HG03354 (cell line): ENCODE measurements at regions not wholly inside any gene's neighbourhood (a gene's known extent, or its start where the extent isn't known, plus 50 kb on each side); places are given as distances from the start of the nearest gene placed in this dataset.

ENCODE experiments used
- ATAC-seq: cut with Tn5 transposase; IDR thresholded peaks from one replicate; pipeline ENCODE4 v1.9.1; 2021; ENCODE audit warnings: mild to moderate bottlenecking; ENCODE audit not compliant: unreplicated experiment, poor library complexity, severe bottlenecking

DNA sequence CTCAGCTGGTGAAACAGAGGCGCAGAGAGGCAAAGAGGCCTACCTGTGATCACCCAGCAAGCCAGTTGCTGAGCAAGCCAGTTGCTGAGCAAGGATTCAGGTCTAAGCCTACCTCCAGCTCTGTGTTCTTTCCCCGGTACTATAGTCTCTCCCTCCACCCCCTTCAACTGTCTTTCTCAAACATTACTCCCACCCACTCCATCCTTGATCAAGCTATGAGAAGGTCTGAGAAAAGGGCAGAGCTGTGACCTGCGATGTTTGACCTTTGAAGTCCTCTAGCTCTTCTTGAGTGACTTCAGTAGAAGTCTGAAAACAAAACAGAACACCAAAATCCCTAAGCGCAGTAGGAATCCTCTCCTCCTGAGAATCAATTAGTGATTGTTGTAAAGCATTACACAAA lies 665.2 kb upstream of the ID2 start:
- ATAC-seq, result no peak

DNA sequence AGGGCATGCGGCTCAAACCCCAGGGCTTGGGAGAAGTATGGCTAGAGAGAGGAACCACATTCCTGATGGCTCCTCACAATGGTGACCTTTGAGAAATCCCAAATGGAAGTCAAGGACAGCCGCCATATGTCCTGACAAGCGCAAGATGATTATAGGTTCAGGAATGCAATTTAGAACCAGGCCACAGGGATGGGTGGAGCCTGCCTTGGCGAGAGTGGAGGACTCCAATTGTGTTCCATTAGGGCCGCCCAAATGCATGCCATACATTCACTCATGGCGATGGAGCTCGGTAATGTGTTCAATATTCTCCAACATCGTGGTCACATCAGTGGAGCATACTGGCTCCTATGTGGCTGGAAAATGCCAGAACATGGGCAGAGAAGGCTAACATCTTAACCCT lies 662.9 kb upstream of the ID2 start:
- ATAC-seq, result no peak

DNA sequence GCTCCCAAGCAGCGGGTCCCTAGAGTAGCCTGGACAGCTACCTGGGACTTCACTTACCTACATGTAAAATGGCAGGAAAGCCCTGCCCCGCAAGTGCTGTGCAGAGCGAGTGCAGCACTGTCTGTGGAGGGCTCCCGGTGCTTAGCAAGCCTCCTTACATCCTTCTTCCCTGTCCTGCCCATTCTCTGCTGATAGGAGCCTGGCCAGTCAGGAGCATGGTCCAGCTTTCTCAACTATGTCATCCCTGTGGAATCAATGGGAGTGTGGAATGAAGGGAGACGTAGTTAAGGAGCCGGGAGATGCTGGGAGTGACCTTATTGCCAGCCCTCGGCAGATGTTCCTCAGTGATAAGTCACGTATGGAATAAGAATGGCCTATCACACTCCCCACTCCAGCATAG lies 661.9 kb upstream of the ID2 start:
- no peak for ATAC-seq

DNA sequence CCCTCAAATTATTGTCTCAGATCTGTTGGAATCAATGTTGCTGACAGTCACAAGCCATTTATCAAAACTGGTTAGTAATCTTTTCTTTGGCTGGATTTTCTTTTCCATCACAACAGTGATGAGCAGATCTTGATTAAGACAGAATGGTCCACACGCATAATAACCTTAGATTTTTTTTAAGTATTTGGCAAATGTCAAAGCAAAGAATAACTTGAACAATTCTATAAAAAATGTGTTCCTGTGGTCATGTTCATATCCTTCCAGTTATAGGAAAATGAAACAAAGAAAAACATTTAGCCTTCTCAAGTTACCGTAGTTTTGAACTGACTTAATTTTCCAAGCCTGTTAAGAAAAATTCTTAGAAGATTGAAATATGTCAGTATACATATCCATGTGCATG lies 659.9 kb upstream of the ID2 start:
- no peak for ATAC-seq

DNA sequence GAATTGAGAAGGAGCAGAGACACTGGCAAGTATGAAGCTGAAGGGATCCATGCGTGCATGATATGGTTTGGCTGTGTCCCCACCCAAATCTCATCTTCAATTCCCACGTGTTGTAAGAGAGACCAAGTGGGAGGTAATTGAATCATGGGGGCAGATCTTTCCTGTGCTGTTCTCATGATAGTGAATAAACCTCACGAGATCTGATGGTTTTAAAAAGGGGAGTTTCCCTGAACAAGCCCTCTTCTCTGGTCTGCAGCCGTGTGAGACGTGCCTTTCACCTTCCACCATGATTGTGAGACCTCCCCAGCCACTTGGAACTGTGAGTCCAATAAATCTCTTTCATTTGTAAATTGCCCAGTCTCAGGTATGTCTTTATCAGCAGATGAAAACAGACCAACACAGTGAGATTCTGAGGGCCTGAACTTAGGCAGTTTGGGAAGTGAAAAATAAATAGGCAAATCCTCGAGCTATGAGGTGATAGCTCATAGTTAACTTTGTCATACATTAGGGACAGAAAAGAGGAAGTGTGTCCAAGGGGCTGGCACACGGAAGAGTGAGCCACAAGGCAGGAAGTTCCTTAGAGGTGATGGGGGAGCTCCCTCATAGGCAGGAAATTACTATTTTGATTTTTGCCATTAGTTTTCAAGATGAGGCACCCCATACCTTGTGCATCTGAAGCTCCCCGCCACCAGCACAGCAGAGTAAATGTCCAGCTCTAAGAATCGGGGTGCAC lies 658.8 kb upstream of the ID2 start:
- peak; percentile 81 for ATAC-seq

DNA sequence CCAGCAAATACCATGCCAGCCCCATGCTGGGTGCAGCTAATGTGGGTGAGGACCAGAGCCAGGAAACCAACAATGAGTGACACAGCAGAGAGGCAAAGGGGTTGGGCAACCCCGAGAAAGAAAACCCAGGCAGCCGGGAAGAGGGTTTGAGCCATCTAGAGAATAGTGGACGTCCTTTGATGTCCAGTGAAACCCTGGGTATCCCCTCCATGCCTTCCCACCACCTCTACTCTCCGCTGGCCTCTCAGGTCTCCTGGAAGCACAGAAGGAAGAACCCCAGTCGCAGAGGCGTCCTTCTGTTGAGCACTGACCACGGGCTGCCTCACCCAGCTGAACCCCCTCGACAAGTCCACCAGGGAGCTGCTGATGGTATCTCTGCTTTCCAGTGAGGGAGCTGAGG lies 657.4 kb upstream of the ID2 start:
- no peak for ATAC-seq

DNA sequence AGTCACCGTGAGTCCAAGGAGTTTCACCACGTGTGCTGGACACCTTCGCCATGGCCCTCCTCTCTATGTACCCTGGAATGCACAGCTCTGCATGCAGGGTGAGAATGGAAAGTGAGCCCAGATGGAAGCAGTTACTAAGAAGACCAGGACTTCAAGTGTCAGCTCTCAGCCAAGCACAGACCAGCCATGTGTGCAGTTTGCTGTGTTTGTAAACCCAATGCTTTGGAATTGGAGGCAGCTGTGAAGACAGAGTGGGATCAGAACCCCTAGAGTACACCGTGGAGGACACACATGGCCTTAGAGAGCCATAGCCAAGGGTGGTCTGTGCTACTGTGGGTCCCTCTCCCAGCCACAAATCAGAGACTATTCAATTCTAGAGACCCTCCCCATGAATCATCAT lies 655.5 kb upstream of the ID2 start:
- no peak for ATAC-seq

DNA sequence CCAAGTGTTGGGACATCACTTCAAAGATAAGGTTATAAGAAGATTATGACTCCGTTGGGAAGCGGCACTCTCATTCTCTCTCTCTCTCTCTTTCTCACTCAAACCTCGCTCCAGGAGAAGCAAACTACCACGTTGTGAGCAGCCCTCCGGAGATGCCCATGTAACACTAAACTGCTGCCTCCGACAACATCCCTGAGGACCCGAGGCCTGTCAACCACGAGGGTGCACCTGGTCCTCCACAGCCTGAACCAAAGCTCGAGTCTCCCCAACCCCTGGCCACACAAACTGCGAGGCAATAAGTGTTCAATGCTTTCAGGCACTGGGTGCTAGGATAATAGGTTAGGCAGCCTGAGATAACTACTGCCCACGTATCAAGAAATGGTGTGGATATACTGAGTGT lies 654.5 kb upstream of the ID2 start:
- ATAC-seq, result no peak

DNA sequence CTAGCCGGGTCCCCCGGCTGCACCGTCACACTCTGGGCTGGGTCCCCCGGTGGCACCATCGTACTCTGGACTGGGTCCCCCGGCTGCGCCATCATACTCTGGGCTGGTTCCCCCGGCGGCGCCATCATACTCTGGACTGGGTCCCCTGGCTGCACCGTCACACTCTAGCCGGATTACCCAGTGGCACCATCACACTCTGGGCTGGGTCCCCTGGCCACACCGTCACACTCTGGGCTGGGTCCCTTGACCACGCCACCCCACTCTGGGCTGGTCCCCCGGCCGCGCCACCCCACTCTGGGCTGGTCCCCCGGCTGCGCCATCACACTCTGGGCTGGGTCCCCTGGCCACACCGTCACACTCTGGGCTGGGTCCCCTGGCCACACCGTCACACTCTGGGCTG lies 653.8 kb upstream of the ID2 start:
- ATAC-seq, result no peak

DNA sequence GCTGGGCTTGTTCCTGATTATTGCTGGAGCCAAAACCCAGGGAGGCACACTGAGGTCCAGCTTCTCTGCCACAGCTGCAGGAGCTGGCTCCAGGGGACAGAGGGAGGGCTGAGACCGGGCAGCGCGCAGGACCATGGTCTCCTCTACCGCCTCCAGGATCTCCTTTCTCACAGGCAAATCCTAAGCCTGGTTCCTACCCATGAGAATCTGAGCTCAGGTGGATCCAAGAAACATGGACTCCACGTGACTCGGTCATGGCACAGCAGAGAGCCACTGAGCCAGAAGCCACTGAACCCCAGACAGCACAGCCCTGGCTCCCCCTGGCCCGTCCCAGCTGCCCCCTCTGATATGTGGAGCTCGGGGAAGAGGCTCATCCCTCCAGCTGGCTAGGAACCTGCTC lies 653.4 kb upstream of the ID2 start:
- no peak for ATAC-seq

DNA sequence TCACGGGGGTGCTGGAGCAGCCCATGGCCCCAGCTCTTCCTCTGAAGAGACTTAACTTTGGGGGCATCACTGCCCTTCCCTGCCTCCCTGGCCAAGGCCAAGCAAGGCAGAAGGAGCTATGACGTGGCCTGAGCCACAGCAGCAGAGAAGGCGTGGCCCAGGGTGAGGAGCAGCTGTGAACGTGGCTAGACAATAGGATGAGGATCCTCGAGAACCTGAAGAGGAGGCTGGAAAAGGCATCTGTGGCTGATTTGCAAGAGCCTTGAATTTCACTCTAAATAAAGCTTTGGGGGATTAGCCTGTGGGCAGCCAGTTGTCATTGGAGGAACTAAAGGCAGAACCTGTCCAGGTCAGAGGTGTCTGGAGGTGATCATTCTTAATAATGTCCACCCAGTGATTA lies 652.9 kb upstream of the ID2 start:
- no peak for ATAC-seq

DNA sequence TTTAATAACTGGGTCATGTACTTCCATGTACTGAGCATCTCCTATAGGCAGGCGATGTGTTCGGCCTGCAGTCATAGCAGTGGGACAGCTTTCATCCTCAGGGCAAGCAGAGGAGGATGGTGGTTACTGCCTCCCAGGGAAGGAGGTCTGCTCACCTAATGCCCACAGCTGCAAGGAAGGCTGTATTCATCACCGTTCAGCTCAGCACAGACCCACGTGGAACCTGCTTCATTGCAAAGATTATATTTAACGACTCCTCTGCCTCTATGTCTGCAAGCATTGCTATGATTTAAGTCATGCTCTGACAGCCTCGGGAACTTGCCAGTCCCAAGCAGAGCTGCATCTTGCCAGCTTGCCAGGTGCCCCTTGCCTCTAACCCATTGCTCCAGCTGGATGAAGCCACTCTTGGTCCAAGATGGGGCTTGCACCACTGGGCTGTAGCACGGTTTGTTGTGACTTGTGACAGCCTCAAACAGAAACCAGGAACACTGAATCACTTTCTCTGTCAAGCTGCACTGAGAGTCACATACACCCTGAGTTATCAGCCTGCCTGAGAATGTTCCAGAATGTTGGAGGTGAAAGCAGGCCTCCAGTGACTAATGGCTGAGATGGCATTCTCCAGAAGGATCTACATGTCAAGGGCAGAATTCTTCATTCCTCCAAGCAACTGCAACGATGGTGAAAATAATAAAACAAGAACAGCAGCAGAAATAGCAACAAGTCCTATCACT lies 651.1 kb upstream of the ID2 start:
- ATAC-seq, result no peak

DNA sequence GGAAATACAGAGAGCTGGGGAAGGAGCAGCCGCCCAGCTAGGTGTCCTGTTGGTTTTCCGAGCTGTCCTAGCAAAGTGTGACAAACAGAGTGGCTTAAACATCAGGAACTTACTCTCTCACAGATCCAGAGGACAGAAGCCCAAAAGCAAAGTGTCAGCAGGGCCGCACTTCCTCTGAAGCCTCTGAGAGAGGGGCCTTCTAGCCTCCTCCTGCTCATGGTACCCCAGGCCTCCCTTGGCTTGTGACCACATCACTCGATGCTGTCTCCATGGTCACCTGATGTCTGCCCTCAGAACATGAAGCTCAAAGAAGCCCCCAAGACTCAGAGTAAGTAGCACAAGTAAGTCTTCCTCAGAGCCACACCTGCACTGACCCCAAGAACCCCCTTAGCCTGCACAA lies 650.5 kb upstream of the ID2 start:
- ATAC-seq, result no peak

DNA sequence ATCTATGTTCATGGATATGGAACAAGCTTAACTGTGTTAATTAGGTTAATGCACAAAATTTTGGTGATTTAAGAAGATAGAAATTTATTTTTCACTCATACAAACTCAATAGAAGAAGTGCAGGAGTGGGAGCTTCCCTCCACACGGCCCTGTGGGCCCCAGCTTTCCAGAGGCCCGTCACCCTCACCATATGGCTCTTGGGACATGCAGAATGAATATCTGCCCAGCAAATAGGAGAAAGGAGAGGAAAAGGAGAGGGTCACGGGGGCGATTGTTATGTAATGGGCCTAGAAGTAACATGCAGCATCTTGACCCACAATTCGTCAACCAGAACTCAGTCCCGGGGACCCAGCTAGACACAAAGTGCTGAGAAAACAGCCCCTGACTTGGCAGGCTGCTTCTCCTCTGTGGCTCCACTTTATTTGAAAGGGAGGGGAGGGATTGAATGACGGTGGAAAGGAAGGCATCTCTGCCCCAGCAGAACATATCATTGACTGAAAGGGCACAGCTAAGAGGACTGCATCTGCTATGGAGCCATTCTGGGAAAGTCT lies 648.2 kb upstream of the ID2 start:
- ATAC-seq, result no peak

DNA sequence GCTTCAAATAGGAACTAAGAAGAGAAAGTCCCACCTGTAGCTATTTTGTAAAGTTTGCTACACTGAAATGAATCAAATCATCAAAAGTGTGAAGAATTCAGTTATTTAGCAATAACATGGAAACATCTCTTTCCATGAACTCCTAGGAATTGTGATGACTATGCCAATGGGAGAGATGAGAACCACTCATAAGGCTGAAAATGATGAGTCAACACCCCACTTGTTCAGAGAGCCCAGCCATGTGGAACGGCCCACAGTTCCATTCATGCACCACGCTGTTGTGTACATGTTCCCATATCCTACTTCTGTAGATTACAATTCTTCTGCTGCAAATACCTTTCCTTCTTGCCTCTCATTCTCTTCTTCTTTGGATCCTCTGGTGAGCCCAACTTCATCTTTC lies 645.5 kb upstream of the ID2 start:
- peak; percentile 54 for ATAC-seq

DNA sequence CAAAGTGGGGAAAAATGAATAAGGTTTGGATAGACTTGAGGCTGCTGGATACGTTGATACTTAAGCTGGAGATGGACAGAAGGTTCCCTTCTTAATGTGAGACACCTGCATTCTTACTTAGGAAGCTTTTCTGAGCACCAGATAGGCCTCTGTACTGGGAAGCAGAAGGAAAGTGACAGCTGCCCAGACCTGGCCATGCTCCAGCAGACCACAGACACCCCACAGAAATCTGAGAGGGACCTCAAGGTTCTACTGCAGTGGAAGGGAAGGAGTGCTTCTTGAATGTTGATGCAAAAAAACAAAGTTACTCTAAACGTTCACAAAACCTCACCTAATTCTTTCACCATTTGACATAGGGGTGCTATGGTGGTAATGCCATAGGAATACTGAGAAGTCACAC lies 642.1 kb upstream of the ID2 start:
- ATAC-seq, result no peak

DNA sequence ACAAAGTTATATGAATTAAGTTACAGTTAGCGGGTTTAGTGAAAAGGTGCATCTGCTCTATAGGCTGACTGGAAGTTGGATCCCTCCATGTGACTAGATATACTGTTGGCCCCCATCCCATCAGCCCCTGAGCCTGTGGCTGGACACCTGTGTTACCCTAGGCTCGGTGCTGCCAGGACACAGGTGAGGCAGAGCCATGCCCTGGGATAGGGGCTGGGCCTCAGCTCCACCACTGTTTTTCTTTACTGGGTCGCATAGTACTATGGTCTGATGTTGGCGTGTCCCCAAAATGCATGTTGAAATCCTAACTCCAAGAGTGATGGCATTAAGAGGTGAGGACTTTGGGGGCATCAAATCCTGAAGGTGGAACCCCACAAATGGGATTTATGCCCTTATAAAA lies 638.6 kb upstream of the ID2 start:
- ATAC-seq, result no peak

DNA sequence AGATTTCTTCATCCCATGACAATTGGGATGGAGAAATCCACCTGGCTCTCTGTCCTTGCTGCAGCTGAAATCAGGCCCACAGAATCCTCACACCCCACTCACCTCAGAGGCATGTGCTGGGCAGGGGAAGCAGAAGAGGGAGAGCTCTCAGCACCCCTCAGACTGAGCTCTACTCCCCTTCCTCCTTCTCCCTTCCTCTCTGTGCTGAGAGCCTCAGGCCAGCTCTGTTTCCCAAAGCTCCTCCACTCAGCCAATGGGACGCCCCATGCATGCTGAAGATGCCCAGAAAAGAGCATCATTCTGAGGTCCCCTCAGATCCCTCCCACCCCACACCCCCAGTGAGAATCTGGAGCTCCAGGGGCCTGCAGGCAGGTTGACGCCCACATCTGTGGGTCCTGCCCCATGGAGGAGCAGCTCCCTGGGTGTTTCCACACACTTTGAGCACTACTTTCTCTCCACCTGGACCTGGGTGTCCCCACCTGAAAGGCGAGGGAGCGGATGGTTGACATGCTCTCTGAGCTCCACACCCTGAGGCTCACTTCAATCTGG lies 637.7 kb upstream of the ID2 start:
- ATAC-seq, result no peak

DNA sequence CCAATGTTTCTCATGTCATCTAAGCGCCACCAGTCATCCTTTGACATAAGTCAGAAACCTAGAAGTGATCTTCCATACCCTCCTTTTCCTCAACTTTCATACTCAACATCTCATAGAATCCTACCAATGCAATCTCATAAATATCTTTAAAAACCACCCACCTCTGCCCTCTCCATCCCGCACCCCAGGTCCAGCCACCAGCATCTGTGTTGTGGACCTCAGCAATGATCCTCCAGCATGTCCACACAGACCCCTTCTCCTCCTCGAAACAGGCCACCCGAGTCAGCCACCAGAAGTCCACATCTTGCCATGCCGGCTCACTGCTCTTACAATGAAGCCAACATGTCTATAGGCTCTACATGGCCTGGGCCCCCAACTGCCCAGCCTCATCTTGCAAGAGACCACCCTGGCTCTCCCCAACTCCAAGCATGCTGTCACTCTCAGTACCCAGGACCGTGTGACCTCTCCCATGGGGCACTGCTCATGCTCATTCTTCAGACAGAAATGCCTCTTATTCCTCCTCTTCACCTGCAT lies 636.7 kb upstream of the ID2 start:
- ATAC-seq, result no peak

DNA sequence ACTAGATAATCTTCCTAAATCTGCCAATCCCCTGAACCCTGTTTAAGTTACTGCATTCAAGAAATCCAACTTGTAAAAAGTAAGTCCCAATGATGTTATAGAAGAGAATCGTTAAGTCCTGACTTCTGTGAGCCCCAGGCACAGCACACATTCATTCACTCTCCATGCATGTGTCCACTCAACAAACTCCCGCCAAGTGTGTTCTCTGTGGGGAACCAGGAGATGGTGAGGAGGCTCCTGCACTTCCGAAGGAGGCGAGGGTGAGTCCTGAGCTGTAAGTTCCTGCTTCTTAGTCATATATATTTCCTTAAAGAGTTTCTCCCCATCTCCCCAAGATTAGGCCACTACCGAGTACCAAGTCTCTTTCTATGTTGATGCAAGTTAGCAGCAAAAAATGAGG lies 635.0 kb upstream of the ID2 start:
- ATAC-seq, result no peak

DNA sequence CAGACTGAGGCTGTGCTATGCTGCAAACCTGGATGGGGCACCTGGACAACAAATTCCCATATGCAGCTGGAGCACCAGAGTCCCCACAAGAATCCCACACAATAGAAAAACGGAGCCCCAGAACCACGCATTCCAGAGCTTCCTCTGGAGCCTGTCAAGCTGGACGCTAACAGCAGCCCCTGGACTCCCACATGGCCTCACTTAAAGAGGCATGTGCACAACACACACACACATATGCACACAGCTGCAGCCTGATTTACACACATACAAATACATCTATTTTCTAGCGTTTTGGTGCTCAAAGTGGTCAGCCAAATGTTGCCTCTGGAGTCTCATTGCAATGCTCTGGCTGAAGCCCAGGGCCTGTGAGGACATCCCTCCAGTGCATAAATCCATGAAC lies 632.7 kb upstream of the ID2 start:
- ATAC-seq, result no peak
